Subcutaneous abdominal adipose tissue (tissue), 5 donors: ENCODE measurements at regions not wholly inside any gene's neighbourhood (a gene's known extent, or its start where the extent isn't known, plus 50 kb on each side); places are given as distances from the start of the nearest gene placed in this dataset.
"Not testable (repeated sequence)": the region's sequence is repeated elsewhere in the genome, so short reads cannot be mapped to it uniquely, and the experiment has no call there.

Source experiments
- H3K27ac ChIP-seq: one replicate; pipeline ENCODE4 v1.7.0; 2013; ENCODE audit warnings: low read depth, mild to moderate bottlenecking, inconsistent platforms, low read length, moderate library complexity
- H3K27me3 ChIP-seq, 5 donors: one replicate each; pipeline ENCODE4 v1.7.0; 2013; ENCODE audit warnings: low read length in 5 of 5, inconsistent platforms in 1 of 5; ENCODE audit not compliant: control insufficient read depth in 5 of 5, insufficient read depth in 4 of 5
- H3K36me3 ChIP-seq, 5 donors: one replicate each; pipeline ENCODE4 v1.7.0; 2013; ENCODE audit warnings: low read length in 5 of 5; ENCODE audit not compliant: control insufficient read depth in 5 of 5, insufficient read depth in 5 of 5
- H3K4me1 ChIP-seq, 5 donors: one replicate each; pipeline ENCODE4 v1.7.0; 2013; ENCODE audit warnings: low read length in 5 of 5, mild to moderate bottlenecking in 3 of 5, moderate library complexity in 1 of 5; ENCODE audit not compliant: control insufficient read depth in 5 of 5, insufficient read depth in 5 of 5
- H3K4me3 ChIP-seq, 5 donors: one replicate each; pipeline ENCODE4 v1.7.0; 2013; ENCODE audit warnings: low read length in 5 of 5, low read depth in 1 of 5
- H3K9ac ChIP-seq, 5 donors: one replicate each; pipeline ENCODE4 v1.7.0; 2013; ENCODE audit warnings: low read length in 5 of 5, mild to moderate bottlenecking in 4 of 5, moderate library complexity in 3 of 5
- H3K9me3 ChIP-seq, 5 donors: one replicate each; pipeline ENCODE4 v1.7.0; 2013; ENCODE audit warnings: low read length in 5 of 5; ENCODE audit not compliant: control insufficient read depth in 5 of 5
- donor health status: healthy.
- donor health status: healthy.
- donor health status: healthy.
- donor health status: healthy.
- donor health status: healthy.

DNA sequence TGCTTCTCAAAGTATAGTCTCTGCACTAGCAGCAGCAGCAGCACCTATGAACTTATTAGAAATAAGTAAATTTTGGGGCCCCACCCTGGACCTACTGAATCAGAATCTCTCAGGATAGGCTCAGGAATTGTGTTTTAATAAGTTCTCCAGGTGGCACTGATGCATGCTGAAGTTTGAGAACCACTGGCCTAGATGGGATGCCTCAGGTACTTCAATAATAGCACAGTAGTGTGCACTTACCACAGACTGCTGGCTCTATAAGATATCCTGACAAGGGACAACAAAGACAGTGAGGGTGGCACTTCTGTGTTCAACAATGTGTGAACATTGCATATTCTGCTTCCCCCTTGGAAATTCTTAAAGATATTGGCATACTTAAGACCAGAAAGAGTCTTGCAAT, 64.7 kb upstream of the HABP2 start:
- H3K4me1 ChIP-seq, result peaks cover 0 to 23% (median 20%) of the 10 kb centered on the region in 5 donors
- H3K4me3 ChIP-seq, result no peak overlapping the region

DNA sequence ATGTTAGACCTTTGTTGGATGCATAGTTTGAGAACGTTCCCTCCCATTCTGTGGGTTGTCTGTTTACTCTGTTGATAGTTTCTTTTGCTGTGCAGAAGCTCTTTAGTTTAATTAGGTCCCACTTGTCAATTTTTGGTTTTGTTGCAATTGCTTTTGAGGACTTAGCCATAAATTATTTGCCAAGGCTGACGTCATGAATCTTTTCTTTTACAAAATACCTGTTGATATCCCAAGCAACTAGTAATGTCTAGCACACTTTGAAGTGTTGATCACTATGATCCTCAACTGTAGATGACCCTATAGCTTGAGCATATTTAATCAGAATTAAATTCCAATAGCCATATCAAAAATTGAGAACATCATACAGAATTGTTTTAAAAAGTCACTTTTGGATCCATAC, 63.3 kb upstream of the HABP2 start:
- H3K4me3 ChIP-seq, H3K36me3 ChIP-seq, H3K27ac ChIP-seq, H3K9me3 ChIP-seq, H3K9ac ChIP-seq, H3K27me3 ChIP-seq: not testable (repeated sequence)
- peaks cover 0 to 33% (median 30%) of the 10 kb centered on the region in 5 donors for H3K4me1 ChIP-seq

More for the DNA sequence above, 64.7 kb upstream of the HABP2 start:
- H3K9me3 ChIP-seq, result no peaks in the 10 kb centered on the region
- H3K9ac ChIP-seq, result no peak overlapping the region
- no peaks in the 10 kb centered on the region for H3K36me3 ChIP-seq
- H3K27me3 ChIP-seq, result no peaks in the 10 kb centered on the region
- no peak overlapping the region for H3K27ac ChIP-seq

- no peaks in the 10 kb centered on the region for H3K27me3 ChIP-seq
- no peaks in the 10 kb centered on the region for H3K36me3 ChIP-seq
- H3K9ac ChIP-seq, result peak overlapping the region in 2 of 5 donors; percentile 28 to 61
- no peaks in the 10 kb centered on the region for H3K9me3 ChIP-seq
- H3K27ac ChIP-seq, result peak overlapping the region; percentile 38
- peak overlapping the region; percentile 38 to 54 (median 47) for H3K4me3 ChIP-seq
- H3K4me1 ChIP-seq, result peaks cover 0 to 54% (median 49%) of the 10 kb centered on the region in 5 donors
Measured at GRCh38 chr10:113491967-113492565, 60.8 kb upstream of the HABP2 start.

DNA sequence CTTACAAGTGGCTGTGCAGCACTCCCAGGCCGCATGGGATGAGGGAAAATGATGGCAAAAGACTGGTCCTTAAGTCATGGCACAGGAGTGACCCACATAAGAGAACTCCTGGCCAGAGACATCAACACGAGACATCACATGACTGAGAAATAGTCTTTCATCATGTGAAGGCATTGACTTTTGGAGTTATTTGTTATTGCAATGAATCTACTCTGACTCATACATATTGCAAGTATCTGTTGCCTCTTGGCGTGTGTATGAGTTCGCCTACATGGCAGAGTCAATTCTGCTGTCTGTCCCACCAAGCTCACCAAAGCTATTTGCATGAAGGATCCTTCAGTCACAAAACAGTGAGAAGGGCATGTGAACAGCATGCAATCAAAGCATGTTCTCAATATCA, 59.7 kb upstream of the HABP2 start:
- Histone ChIP-seq H3K27ac (no peak overlapping the region), H3K4me3 (peak overlapping the region in 1 of 5 donors; percentile 29), H3K27me3 (no peaks in the 10 kb centered on the region), H3K9ac (no peak overlapping the region), H3K9me3 (no peaks in the 10 kb centered on the region), H3K4me1 (peaks cover 0 to 56% (median 49%) of the 10 kb centered on the region in 5 donors), H3K36me3 (no peaks in the 10 kb centered on the region)

GRCh38 chr10:113493882-113494301, 59.0 kb upstream of the HABP2 start:
- Histone ChIP-seq H3K4me1 (peaks cover 0 to 60% (median 52%) of the 10 kb centered on the region in 5 donors), H3K27ac (no peak overlapping the region), H3K27me3 (no peaks in the 10 kb centered on the region), H3K9me3 (no peaks in the 10 kb centered on the region), H3K9ac (no peak overlapping the region), H3K4me3 (no peak overlapping the region), H3K36me3 (no peaks in the 10 kb centered on the region)

DNA sequence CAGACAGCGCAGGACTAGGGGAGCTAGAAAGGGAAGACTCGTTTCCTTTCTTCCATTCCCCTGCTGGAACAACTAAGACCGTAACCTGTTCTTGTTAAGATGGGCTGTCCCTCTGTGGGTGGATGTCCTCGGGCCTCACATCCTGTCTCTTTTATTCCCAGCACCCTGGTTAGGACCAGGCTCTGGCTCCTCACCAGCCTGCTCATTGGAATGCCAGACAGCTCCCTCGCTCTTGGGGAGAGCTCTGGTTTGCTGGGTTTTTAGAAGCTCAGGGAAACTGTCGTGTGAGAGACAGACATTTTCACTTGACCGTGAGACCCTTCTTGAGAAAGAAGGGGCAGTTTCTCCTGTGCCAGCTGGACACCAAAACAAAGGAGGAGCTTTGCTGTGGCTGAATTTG, 58.1 kb upstream of the HABP2 start:
- no peak overlapping the region for H3K27ac ChIP-seq
- no peaks in the 10 kb centered on the region for H3K36me3 ChIP-seq
- no peak overlapping the region for H3K4me3 ChIP-seq
- H3K4me1 ChIP-seq, result peaks cover 0 to 65% (median 53%) of the 10 kb centered on the region in 5 donors
- no peaks in the 10 kb centered on the region for H3K9me3 ChIP-seq
- H3K27me3 ChIP-seq, result no peaks in the 10 kb centered on the region
- no peak overlapping the region for H3K9ac ChIP-seq

DNA sequence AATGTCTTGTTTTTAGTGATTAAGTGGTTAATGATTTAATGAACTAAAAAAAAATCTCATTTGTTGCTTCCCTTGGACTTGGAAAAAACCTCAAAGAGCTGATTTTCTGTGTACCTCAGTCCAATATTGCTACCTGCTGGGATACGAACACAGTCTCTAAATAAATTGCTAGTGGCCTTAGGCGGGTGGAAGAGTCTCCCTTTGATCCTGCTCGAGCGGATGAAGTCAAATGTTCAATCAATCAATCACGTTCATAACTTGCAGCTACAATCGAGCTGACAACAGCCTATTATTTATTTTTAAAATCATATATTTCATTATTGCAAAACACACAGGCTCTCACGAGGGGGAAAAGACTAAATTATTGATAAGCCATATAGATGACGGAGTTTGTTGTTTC, 57.3 kb upstream of the HABP2 start:
- Histone ChIP-seq H3K27me3 (peaks cover 0 to 2% (median 0%) of the 10 kb centered on the region in 5 donors), H3K4me1 (peaks cover 0 to 65% (median 52%) of the 10 kb centered on the region in 5 donors), H3K27ac (no peak overlapping the region), H3K4me3 (no peak overlapping the region), H3K36me3 (no peaks in the 10 kb centered on the region), H3K9ac (no peak overlapping the region), H3K9me3 (no peaks in the 10 kb centered on the region)

DNA sequence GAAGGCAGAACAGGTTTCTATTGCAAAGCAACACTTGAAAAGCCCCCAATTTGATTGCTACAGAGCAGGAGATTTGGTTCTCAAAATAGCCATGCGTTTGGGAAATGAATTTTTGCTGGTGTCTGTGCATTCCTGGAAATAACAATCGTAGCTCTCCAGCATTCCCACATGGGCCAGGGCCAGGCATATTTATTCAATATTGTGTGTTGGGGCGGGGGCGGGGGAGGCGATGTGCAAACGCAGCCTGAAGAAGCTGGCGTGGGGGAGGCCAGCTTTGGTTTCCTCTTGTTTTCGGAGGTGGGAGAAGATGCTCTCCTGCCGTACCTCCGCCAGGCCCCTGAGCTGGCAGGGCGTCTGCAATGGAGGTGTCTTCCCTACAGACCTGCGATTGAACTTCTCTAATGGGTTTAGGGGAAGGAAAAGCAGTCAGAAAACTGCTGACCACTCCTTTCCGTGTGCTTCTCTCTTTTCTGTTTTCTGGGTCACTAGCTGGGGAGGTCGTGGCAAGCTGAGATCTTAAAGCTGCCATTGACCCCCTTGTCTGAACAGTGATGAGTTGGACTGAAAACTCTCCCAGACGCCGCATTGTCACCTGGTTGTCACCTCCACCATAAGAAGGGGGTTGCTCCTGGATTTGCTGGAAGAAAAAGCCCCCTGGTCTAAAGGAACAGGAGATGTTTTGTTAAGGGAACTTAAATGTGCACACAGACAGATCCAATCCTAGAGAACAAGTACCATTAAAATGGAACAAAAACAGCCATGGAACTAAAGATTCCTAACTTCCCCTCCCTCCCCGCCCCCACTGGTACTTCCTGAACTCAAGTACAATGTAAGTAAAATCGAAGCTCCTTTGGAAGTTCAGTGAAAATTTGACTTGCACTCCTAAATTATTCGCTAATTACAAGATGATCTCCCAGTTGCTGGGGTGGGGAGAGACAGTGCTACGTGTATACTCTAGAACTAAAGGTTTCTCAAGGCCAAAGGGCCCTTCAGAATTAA, 56.4 kb upstream of the HABP2 start:
- H3K4me3 ChIP-seq, result peak overlapping the region in 1 of 5 donors; percentile 1
- peaks cover 0 to 60% (median 49%) of the 10 kb centered on the region in 5 donors for H3K4me1 ChIP-seq
- H3K36me3 ChIP-seq, result no peaks in the 10 kb centered on the region
- no peaks in the 10 kb centered on the region for H3K9me3 ChIP-seq
- no peak overlapping the region for H3K9ac ChIP-seq
- peaks cover 0 to 2% (median 0%) of the 10 kb centered on the region in 5 donors for H3K27me3 ChIP-seq
- no peak overlapping the region for H3K27ac ChIP-seq

- peaks cover 0 to 2% (median 0%) of the 10 kb centered on the region in 5 donors for H3K27me3 ChIP-seq
- H3K4me1 ChIP-seq, result peaks cover 0 to 52% (median 42%) of the 10 kb centered on the region in 5 donors
- H3K27ac ChIP-seq, result no peak overlapping the region
- no peaks in the 10 kb centered on the region for H3K36me3 ChIP-seq
- peaks cover 0 to 3% (median 0%) of the 10 kb centered on the region in 5 donors for H3K9me3 ChIP-seq
- no peak overlapping the region for H3K9ac ChIP-seq
- no peak overlapping the region for H3K4me3 ChIP-seq
Measured at GRCh38 chr10:113497198-113497597, 55.7 kb upstream of the HABP2 start.

DNA sequence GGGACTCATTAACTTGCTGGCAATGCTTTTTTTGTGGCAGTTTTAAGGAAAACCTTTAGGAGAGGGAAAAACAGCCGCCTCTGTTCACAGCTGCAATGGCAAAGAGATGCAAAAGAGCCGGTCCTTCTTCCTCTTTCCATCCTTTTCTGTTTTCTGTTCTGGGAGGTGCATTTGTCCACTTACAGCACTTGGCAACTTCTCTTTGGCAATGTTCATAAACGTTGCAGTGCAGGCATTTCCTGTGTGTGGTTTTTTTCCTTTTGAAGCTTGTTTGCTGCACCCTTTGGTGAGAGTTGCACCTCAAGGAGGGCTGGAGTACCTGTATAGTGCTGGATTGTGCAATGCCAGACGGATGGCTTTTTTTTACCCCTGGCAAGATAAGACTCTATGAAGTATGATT, 53.9 kb upstream of the HABP2 start:
- Histone ChIP-seq H3K4me3 (no peak overlapping the region), H3K9ac (no peak overlapping the region), H3K36me3 (no peaks in the 10 kb centered on the region), H3K4me1 (peaks cover 0 to 36% (median 26%) of the 10 kb centered on the region in 5 donors), H3K9me3 (peaks cover 0 to 3% (median 0%) of the 10 kb centered on the region in 5 donors), H3K27ac (no peak overlapping the region), H3K27me3 (peaks cover 0 to 2% (median 0%) of the 10 kb centered on the region in 5 donors)
